Skeletal muscle tissue (tissue), 3 donors: ENCODE measurements at regions not wholly inside any gene's neighbourhood (a gene's known extent, or its start where the extent isn't known, plus 50 kb on each side); places are given as distances from the start of the nearest gene placed in this dataset.

Experiments used
- H3K27ac ChIP-seq: one replicate; pipeline ENCODE4 v1.7.0; 2013; ENCODE audit warnings: mild to moderate bottlenecking, low read depth, low read length, inconsistent platforms
- H3K27me3 ChIP-seq, 3 donors: one replicate each; pipeline ENCODE4 v1.7.0; 2013; ENCODE audit warnings: low read length in 3 of 3; ENCODE audit not compliant: control insufficient read depth in 3 of 3, insufficient read depth in 3 of 3
- H3K36me3 ChIP-seq, 3 donors: one replicate each; pipeline ENCODE4 v1.7.0; 2013; ENCODE audit warnings: low read length in 3 of 3; ENCODE audit not compliant: control insufficient read depth in 3 of 3, insufficient read depth in 3 of 3
- H3K4me1 ChIP-seq, 3 donors: one replicate each; pipeline ENCODE4 v1.7.0; 2013; ENCODE audit warnings: low read length in 3 of 3, mild to moderate bottlenecking in 3 of 3; ENCODE audit not compliant: control insufficient read depth in 3 of 3, insufficient read depth in 3 of 3
- H3K4me3 ChIP-seq, 3 donors: one replicate each; pipeline ENCODE4 v1.7.0; 2013; ENCODE audit warnings: low read length in 3 of 3
- H3K9ac ChIP-seq, 3 donors: one replicate each; pipeline ENCODE4 v1.7.0; 2013; ENCODE audit warnings: low read length in 3 of 3, mild to moderate bottlenecking in 3 of 3, moderate library complexity in 2 of 3, low read depth in 1 of 3
- H3K9me3 ChIP-seq, 3 donors: one replicate each; pipeline ENCODE4 v1.7.0; 2013; ENCODE audit warnings: low read length in 3 of 3; ENCODE audit not compliant: control insufficient read depth in 3 of 3
- donor health status: Osteomylitis.

DNA sequence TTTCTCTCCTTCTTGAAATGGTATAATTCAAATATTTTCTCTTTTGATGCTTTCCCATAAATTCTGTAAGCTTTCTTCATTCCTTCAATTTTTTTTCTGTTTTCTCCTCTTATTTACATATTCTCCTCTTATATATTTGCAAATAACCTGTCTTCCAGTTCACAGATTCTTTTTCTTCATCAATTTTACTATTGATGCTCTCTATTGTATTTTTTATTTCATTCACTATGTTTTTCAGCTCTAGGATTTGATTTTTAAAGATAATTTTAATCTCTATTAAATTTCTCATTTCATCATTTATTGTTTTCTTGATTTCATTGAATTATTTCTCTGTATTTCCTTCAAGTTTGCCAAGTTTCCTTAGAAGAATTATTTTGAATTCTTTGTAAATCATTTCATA, 54.0 kb upstream of the PRPS1L1 start:
- Histone ChIP-seq H3K4me1 (peaks cover 0 to 6% (median 3%) of the 10 kb centered on the region in 3 donors), H3K9ac (no peak overlapping the region), H3K36me3 (no peaks in the 10 kb centered on the region), H3K9me3 (peaks cover 0 to 7% (median 2%) of the 10 kb centered on the region in 3 donors), H3K4me3 (no peak overlapping the region), H3K27me3 (peaks cover 0 to 6% (median 4%) of the 10 kb centered on the region in 3 donors), H3K27ac (no peak overlapping the region)

DNA sequence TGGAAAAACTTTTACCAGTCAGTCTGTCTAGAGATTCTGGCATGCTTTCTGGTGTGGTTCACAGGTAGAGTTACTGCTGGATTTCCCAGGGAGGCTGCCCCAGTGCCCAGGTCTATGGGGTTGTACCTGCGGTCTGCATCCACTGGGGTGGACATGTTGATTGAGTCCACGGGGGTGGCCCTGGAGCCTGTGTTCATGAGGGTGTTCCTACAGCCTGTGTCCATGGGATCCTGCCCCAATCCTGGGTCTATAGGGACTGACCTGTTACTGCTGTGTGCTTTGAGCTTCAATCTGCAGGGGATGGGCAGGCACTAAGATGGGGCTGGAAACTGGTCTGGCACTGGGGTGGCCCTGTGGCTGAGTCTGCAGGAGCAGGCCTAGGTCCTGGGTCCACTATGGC, 54.5 kb upstream of the PRPS1L1 start:
- Histone ChIP-seq H3K4me1 (peaks cover 3 to 9% (median 6%) of the 10 kb centered on the region in 3 donors), H3K36me3 (no peaks in the 10 kb centered on the region), H3K27ac (no peak overlapping the region), H3K4me3 (no peak overlapping the region), H3K27me3 (peaks cover 3 to 9% (median 6%) of the 10 kb centered on the region in 3 donors), H3K9me3 (peaks cover 0 to 7% (median 2%) of the 10 kb centered on the region in 3 donors), H3K9ac (no peak overlapping the region)

GRCh38 chr7:18086165-18087025, 58.7 kb upstream of the PRPS1L1 start:
- peak overlapping the region; percentile 62 to 71 (median 65) for H3K4me3 ChIP-seq
- H3K9me3 ChIP-seq = peaks cover 0 to 2% (median 2%) of the 10 kb centered on the region in 3 donors
- no peak overlapping the region for H3K27ac ChIP-seq
- H3K36me3 ChIP-seq = no peaks in the 10 kb centered on the region
- peaks cover 8 to 16% (median 10%) of the 10 kb centered on the region in 3 donors for H3K27me3 ChIP-seq
- peaks cover 4 to 11% (median 8%) of the 10 kb centered on the region in 3 donors for H3K4me1 ChIP-seq
- peak overlapping the region in 2 of 3 donors; percentile 16 to 24 for H3K9ac ChIP-seq

- Histone ChIP-seq H3K4me3 (peak overlapping the region; percentile 62 to 71 (median 65)), H3K36me3 (no peaks in the 10 kb centered on the region), H3K4me1 (peaks cover 4 to 11% (median 8%) of the 10 kb centered on the region in 3 donors), H3K9me3 (peaks cover 0 to 2% (median 0%) of the 10 kb centered on the region in 3 donors), H3K9ac (peak overlapping the region in 2 of 3 donors; percentile 25 to 50), H3K27ac (no peak overlapping the region), H3K27me3 (peaks cover 8 to 16% (median 10%) of the 10 kb centered on the region in 3 donors)
Observed at GRCh38 chr7:18087026-18087686, 59.5 kb upstream of the PRPS1L1 start.

DNA sequence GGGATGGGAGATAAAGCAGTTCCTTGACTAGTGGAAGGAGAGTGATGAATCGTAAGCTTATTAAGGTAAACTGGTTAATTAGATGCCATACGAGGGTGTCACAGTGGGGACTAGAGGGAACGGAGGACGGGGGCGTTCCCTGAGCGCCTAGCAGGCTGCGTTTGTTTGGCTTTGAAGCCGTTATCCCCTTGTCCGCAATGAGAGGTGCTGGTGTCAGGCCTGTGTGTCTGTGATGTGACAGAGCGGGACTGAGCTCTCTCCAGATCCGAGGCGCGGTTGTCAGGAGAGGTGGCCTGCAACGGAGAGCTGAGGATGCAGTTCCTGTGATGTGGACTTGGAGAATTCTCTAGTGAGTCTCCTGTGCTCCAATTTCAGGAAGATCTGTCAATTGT, 60.0 kb upstream of the PRPS1L1 start:
- no peaks in the 10 kb centered on the region for H3K9me3 ChIP-seq
- H3K36me3 ChIP-seq = no peaks in the 10 kb centered on the region
- no peak overlapping the region for H3K27ac ChIP-seq
- H3K9ac ChIP-seq = no peak overlapping the region
- H3K27me3 ChIP-seq = peaks cover 8 to 16% (median 8%) of the 10 kb centered on the region in 3 donors
- H3K4me1 ChIP-seq = peaks cover 4 to 11% (median 8%) of the 10 kb centered on the region in 3 donors
- peak overlapping the region in 2 of 3 donors; percentile 65 to 71 for H3K4me3 ChIP-seq

DNA sequence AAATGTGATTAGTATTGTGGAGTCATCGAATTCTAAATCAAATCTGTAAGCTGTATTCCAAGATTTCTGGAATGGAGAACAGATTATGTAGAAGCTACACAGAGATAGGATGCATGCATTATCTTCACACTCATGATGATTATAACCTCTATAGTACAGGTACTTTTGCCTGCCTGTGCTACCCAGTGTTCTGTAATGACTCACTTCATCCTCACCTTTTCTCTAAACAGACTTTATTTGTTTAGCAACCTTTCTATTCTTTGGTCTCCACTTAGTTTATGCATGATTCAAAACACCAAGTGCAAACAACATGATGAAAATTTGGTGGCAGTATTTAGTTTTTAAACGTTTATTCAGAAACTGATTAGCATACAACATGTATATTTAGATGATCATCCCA, 68.4 kb upstream of the PRPS1L1 start:
- H3K4me3 ChIP-seq = no peak overlapping the region
- H3K27me3 ChIP-seq = no peaks in the 10 kb centered on the region
- no peak overlapping the region for H3K27ac ChIP-seq
- H3K9ac ChIP-seq = no peak overlapping the region
- H3K4me1 ChIP-seq = no peaks in the 10 kb centered on the region
- H3K36me3 ChIP-seq = no peaks in the 10 kb centered on the region
- H3K9me3 ChIP-seq = no peaks in the 10 kb centered on the region

DNA sequence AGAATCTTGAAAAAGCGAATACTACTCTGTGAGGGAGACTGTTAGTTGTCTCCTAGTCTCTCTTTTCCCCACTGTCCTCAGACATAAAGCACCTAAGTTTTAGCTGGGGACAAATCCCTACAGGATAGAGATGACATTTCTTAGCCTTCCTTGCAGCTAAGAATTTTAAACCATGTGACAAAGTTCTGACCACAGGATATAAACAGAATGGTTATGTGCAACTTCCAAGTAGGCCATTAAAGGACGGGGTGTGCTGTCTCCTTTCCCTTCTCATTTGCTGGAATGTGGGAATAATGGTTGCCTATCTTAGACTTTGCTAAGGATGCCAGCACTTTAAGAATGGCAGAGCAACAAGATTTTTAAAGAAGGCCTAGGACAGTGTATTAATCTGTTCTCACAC, 74.9 kb upstream of the PRPS1L1 start:
- Histone ChIP-seq H3K9me3 (no peaks in the 10 kb centered on the region), H3K27me3 (no peaks in the 10 kb centered on the region), H3K4me3 (no peak overlapping the region), H3K27ac (no peak overlapping the region), H3K36me3 (no peaks in the 10 kb centered on the region), H3K9ac (no peak overlapping the region), H3K4me1 (no peaks in the 10 kb centered on the region)

- Histone ChIP-seq H3K27me3 (no peaks in the 10 kb centered on the region), H3K4me3 (no peak overlapping the region), H3K4me1 (no peaks in the 10 kb centered on the region), H3K9me3 (no peaks in the 10 kb centered on the region), H3K9ac (no peak overlapping the region), H3K27ac (no peak overlapping the region), H3K36me3 (no peaks in the 10 kb centered on the region)
Observed at GRCh38 chr7:18103436-18104218, 76.0 kb upstream of the PRPS1L1 start.

DNA sequence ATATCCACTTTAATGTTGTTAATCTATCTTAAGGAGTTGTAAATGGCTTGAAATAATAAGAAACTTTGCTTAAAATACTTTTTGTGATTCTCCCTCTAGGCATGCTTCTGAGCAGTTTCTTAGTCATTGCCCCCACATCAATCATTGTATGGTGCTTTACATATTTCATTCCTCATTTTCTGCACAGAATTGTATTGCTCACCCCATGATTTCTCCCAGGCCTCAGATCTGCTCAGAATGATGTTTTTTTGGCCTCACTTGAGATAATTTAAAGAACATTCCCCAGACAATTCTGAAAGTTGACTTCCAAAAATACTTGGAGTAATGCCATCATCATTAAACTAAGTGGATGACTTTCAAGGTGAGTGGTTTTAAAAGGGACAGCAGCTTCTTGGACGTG, 82.1 kb upstream of the PRPS1L1 start:
- no peaks in the 10 kb centered on the region for H3K36me3 ChIP-seq
- no peak overlapping the region for H3K4me3 ChIP-seq
- H3K9me3 ChIP-seq = no peaks in the 10 kb centered on the region
- no peaks in the 10 kb centered on the region for H3K4me1 ChIP-seq
- no peaks in the 10 kb centered on the region for H3K27me3 ChIP-seq
- no peak overlapping the region for H3K27ac ChIP-seq
- H3K9ac ChIP-seq = no peak overlapping the region
